SH-SY5Y (cell line): ENCODE measurements at regions not wholly inside any gene's neighbourhood (a gene's known extent, or its start where the extent isn't known, plus 50 kb on each side); places are given as distances from the start of the nearest gene placed in this dataset.

Experiments used
- GATA2 ChIP-seq: IDR thresholded peaks from 2 replicates; pipeline ENCODE4 v1.6.1; 2011; ENCODE audit warnings: mild to moderate bottlenecking, low read depth, low read length
- GATA3 ChIP-seq: IDR thresholded peaks from 2 replicates; pipeline ENCODE4 v1.6.1; 2011; ENCODE audit warnings: low read depth, mild to moderate bottlenecking, low read length, moderate library complexity

GRCh38 chrX:42976746-42977366 lies 198.9 kb upstream of the PPP1R2C start:
- TF ChIP-seq GATA3: no peak
- TF ChIP-seq GATA2: no peak

GRCh38 chrX:42978655-42979379 lies 200.9 kb upstream of the PPP1R2C start:
- TF ChIP-seq GATA3 (no peak), GATA2 (no peak)

- TF ChIP-seq GATA2: no peak
- TF ChIP-seq GATA3: no peak
Observed at GRCh38 chrX:42988700-42989099, 210.7 kb upstream of the PPP1R2C start.

- TF ChIP-seq GATA3 (no peak), GATA2 (no peak)
Observed at GRCh38 chrX:42992199-42992943, 214.4 kb upstream of the PPP1R2C start.

GRCh38 chrX:42996861-42997260 lies 218.9 kb upstream of the PPP1R2C start:
- TF ChIP-seq GATA3 (no peak), GATA2 (no peak)

GRCh38 chrX:43000121-43000520 lies 222.2 kb upstream of the PPP1R2C start:
- TF ChIP-seq GATA2: no peak
- no peak for TF ChIP-seq GATA3

- TF ChIP-seq GATA3 (no peak), GATA2 (no peak)
Observed at GRCh38 chrX:43002526-43003203, 224.7 kb upstream of the PPP1R2C start.

GRCh38 chrX:43003204-43003565 lies 225.2 kb upstream of the PPP1R2C start:
- no peak for TF ChIP-seq GATA3

GRCh38 chrX:43003939-43004338 lies 226.0 kb upstream of the PPP1R2C start:
- no peak for TF ChIP-seq GATA3
- TF ChIP-seq GATA2: no peak

GRCh38 chrX:43005561-43005960 lies 227.6 kb upstream of the PPP1R2C start:
- no peak for TF ChIP-seq GATA3
- no peak for TF ChIP-seq GATA2

- TF ChIP-seq GATA3 (no peak), GATA2 (no peak)
Observed at GRCh38 chrX:43008356-43008755, 230.4 kb upstream of the PPP1R2C start.

GRCh38 chrX:43016021-43016420 lies 238.1 kb upstream of the PPP1R2C start:
- TF ChIP-seq GATA2: no peak
- TF ChIP-seq GATA3: no peak

- TF ChIP-seq GATA3: no peak
- no peak for TF ChIP-seq GATA2
Observed at GRCh38 chrX:43018031-43018430, 240.1 kb upstream of the PPP1R2C start.

- TF ChIP-seq GATA3 (no peak), GATA2 (no peak)
Observed at GRCh38 chrX:43019021-43019420, 241.1 kb upstream of the PPP1R2C start.
